Thyroid gland (tissue), 4 donors: ENCODE measurements at regions not wholly inside any gene's neighbourhood (a gene's known extent, or its start where the extent isn't known, plus 50 kb on each side); places are given as distances from the start of the nearest gene placed in this dataset.
A peak's percentile ranks its signal among the peaks of the same experiment; 100 is the strongest.

Experiments used
- DNase-seq, 2 donors: peaks; one replicate each; pipeline ENCODE4 v3.0.0-alpha.2; 2019
- H3K27ac ChIP-seq, 3 donors: fragments of 200-600 bp; sonication (generic); 1 replicate in 2 of 3; 2 replicates in 1 of 3; pipeline ENCODE4 v1.5.1; 2016 to 2019; ENCODE audit warnings: mild to moderate bottlenecking in 1 of 3, moderate library complexity in 1 of 3
- H3K27me3 ChIP-seq: fragments of 200-600 bp; sonication (generic); one replicate; pipeline ENCODE4 v1.5.1; 2019
- H3K36me3 ChIP-seq, 2 donors: fragments of 200-600 bp; sonication (generic); one replicate each; pipeline ENCODE4 v1.5.1; 2016 to 2019
- H3K4me1 ChIP-seq, 2 donors: fragments of 200-600 bp; sonication (generic); one replicate each; pipeline ENCODE4 v1.5.1; 2017 to 2019
- H3K4me3 ChIP-seq, 3 donors: fragments of 200-600 bp; sonication (generic); replicated peaks in 1 of 3; 1 replicate in 2 of 3; 2 replicates in 1 of 3; pipeline ENCODE4 v1.5.1; 2016; ENCODE audit warnings: mild to moderate bottlenecking in 1 of 3
- H3K9me3 ChIP-seq: fragments of 200-600 bp; sonication (generic); one replicate; pipeline ENCODE4 v1.5.1; 2017
- POLR2A ChIP-seq, 2 donors: fragments of 450-650 bp; IDR thresholded peaks; one replicate each; pipeline ENCODE4 v1.6.1; 2017; ENCODE audit warnings: antibody characterized with exemption in 2 of 2, mild to moderate bottlenecking in 2 of 2, moderate library complexity in 1 of 2
- WGBS, 2 donors: methylation state at CpG; one replicate each; pipeline ENCODE4 v1.1.5; 2017; 5-methylcytosine and 5-hydroxymethylcytosine counted together
- intact Hi-C: fragments of 100-400 bp; cut with DNase I; formaldehyde crosslinking; loops from one replicate; pipeline ENCODE4 v1.15.1; 2023
- TF ChIP-seq, protein P1 (sequence below), 6 experiments: fragments of 200-600 bp in 3 of 6; fragments of 450-650 bp in 3 of 6; sonication (generic) in 3 of 6; IDR thresholded peaks; one replicate each; pipeline ENCODE4 v1.5.1; 2016 to 2019; ENCODE audit warnings: antibody characterized with exemption in 6 of 6, mild to moderate bottlenecking in 2 of 6, inconsistent platforms in 1 of 6, moderate library complexity in 1 of 6

DNA sequence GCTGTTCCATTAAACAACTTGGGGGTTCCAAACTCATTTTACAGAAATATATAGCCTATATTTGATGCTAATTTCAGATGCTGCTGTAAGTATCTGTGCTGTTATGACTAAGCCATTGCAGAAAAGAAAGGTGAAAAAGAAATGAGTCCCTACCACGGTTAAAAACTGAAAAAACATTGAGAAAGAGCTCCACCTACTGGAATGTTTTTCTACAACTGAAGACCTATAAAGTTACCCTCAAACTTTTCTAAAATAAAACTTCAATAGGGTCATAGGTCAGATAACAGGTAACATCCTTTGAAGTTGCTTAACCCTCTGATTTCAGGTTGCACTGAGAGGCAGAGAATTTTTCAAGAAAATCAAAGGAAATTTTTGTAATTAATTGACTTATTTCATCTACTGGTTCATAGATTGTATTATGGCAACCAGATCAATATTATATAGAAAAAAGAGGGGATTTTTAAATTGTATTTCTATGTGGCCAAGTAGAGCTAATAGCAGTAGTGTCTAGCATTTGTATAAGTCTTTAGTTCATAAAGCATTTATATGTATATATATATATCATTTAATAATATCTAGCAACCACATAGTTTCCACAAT is 279.9 kb downstream of the RPS29 start:
- no peak for DNase-seq
- 0 to 11% methylated on average over 1 of the region's 1 CpG for WGBS, 2 donors
- Histone ChIP-seq H3K27ac (no peak overlapping the region), H3K4me3 (no peak overlapping the region), H3K4me1 (no peaks in the 10 kb centered on the region), H3K9me3 (no peaks in the 10 kb centered on the region), H3K36me3 (no peaks in the 10 kb centered on the region), H3K27me3 (no peaks in the 10 kb centered on the region)
- no peak for TF ChIP-seq POLR2A (IDR thresholded peaks at IDR 0.05)
- TF ChIP-seq, protein P1, sequence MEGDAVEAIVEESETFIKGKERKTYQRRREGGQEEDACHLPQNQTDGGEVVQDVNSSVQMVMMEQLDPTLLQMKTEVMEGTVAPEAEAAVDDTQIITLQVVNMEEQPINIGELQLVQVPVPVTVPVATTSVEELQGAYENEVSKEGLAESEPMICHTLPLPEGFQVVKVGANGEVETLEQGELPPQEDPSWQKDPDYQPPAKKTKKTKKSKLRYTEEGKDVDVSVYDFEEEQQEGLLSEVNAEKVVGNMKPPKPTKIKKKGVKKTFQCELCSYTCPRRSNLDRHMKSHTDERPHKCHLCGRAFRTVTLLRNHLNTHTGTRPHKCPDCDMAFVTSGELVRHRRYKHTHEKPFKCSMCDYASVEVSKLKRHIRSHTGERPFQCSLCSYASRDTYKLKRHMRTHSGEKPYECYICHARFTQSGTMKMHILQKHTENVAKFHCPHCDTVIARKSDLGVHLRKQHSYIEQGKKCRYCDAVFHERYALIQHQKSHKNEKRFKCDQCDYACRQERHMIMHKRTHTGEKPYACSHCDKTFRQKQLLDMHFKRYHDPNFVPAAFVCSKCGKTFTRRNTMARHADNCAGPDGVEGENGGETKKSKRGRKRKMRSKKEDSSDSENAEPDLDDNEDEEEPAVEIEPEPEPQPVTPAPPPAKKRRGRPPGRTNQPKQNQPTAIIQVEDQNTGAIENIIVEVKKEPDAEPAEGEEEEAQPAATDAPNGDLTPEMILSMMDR (IDR thresholded peaks at IDR 0.05), result peak in 3 of 6 experiments; percentile 49 to 59 (median 55)
- intact Hi-C loops, result no loop called here

DNA sequence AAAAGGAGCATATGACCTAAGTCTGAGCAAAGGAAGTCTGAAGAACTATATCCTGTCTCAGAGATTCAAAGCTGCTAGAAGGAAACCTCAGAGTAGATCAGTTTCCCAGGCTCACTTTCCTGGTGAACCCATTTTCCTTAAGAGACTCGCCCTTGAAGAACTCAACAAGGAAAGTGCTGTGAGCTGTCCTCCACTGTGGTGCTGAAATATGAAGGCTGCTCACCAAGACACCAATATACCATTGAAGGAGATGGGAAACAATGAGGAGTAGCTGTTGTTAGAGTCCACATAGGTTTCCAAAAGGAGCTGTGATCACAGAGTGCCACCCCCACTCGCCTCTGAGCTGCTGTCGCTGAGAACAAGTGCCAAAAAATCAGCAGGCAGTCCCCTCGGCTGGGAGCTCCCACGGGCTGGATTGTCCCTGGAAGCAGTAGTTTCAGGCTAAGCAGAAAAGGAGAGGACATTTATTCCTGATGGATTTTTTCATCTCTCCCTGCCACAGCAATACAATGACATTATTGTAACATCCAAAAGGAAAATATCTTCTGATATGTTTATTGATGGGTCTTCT is 282.1 kb downstream of the RPS29 start:
- Histone ChIP-seq H3K36me3 (no peaks in the 10 kb centered on the region), H3K27me3 (no peaks in the 10 kb centered on the region), H3K9me3 (no peaks in the 10 kb centered on the region), H3K27ac (no peak overlapping the region), H3K4me3 (no peak overlapping the region), H3K4me1 (no peaks in the 10 kb centered on the region)
- WGBS, 2 donors, result 15 to 16% methylated on average over 5 of the region's 5 CpGs
- intact Hi-C loops, result no loop called here
- no peak for TF ChIP-seq POLR2A (IDR thresholded peaks at IDR 0.05)
- TF ChIP-seq, protein P1 (IDR thresholded peaks at IDR 0.05), result no peak
- peak; percentile 42 to 57 for DNase-seq

- no peaks in the 10 kb centered on the region for H3K36me3 ChIP-seq
- no peak overlapping the region for H3K4me3 ChIP-seq
- 65 to 100% methylated on average over 1 to 3 of the region's 3 CpGs for WGBS, 2 donors
- H3K4me1 ChIP-seq, result no peaks in the 10 kb centered on the region
- no peak for DNase-seq
- H3K9me3 ChIP-seq, result no peaks in the 10 kb centered on the region
- H3K27ac ChIP-seq, result no peak overlapping the region
- intact Hi-C loops, result no loop called here
- no peak for TF ChIP-seq POLR2A (IDR thresholded peaks at IDR 0.05)
- TF ChIP-seq, protein P1 (IDR thresholded peaks at IDR 0.05), result no peak
- no peaks in the 10 kb centered on the region for H3K27me3 ChIP-seq
Observed at GRCh38 chr14:49297102-49297501, 289.1 kb downstream of the RPS29 start.

DNA sequence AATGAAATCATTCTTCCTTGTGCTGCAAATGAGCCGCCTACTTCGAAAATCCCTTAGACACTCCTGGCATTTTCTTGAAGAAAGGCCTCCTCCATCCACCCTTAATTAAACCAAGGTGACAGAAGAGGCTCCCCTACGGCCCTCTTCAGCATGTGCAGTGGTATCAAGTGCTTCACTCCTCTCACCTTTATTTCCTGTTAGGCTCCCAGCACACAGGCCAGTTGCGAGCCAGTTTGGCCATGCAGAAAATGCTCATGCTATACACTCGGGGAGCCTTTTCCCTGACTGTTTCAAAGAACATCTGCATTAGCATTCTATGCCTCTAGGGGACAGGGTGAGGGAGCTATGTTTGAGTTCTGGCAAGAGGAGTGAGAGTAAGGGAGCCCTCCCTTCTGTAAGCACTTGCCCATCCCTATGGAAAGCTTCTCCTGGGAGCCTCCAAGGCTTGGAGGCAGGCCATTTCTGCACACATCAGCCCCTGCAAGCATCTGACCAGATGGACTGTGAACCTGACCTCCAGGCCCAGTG is 291.5 kb downstream of the RPS29 start:
- H3K36me3 ChIP-seq, result no peaks in the 10 kb centered on the region
- no peaks in the 10 kb centered on the region for H3K27me3 ChIP-seq
- DNase-seq, result no peak
- no peak overlapping the region for H3K4me3 ChIP-seq
- intact Hi-C loops, result no loop called here
- TF ChIP-seq POLR2A (IDR thresholded peaks at IDR 0.05), result no peak
- TF ChIP-seq, protein P1 (IDR thresholded peaks at IDR 0.05), result no peak
- no peaks in the 10 kb centered on the region for H3K4me1 ChIP-seq
- no peaks in the 10 kb centered on the region for H3K9me3 ChIP-seq
- 58 to 65% methylated on average over 5 of the region's 5 CpGs for WGBS, 2 donors
- H3K27ac ChIP-seq, result no peak overlapping the region

GRCh38 chr14:49287004-49287403 is 299.2 kb downstream of the RPS29 start:
- no peaks in the 10 kb centered on the region for H3K4me1 ChIP-seq
- no peak for DNase-seq
- no peaks in the 10 kb centered on the region for H3K27me3 ChIP-seq
- TF ChIP-seq, protein P1 (IDR thresholded peaks at IDR 0.05), result no peak
- TF ChIP-seq POLR2A (IDR thresholded peaks at IDR 0.05), result no peak
- intact Hi-C loops, result no loop called here
- H3K36me3 ChIP-seq, result no peaks in the 10 kb centered on the region
- H3K27ac ChIP-seq, result no peak overlapping the region
- 55 to 63% methylated on average over 5 of the region's 5 CpGs for WGBS, 2 donors
- no peak overlapping the region for H3K4me3 ChIP-seq
- no peaks in the 10 kb centered on the region for H3K9me3 ChIP-seq
